BE2C (cell line): ENCODE measurements at regions not wholly inside any gene's neighbourhood (a gene's known extent, or its start where the extent isn't known, plus 50 kb on each side); places are given as distances from the start of the nearest gene placed in this dataset.
"Not testable (repeated sequence)": the region's sequence is repeated elsewhere in the genome, so short reads cannot be mapped to it uniquely, and the experiment has no call there.

Experiments used
- DNase-seq: peaks from one replicate; pipeline ENCODE4 v3.0.0-alpha.2; 2020
- H3K27me3 ChIP-seq: fragments of 250-450 bp; sonication (Bioruptor Pico); 2 replicates; pipeline ENCODE4 v1.5.1; 2020; ENCODE audit warnings: mild to moderate bottlenecking
- H3K36me3 ChIP-seq: fragments of 250-450 bp; sonication (Bioruptor Pico); 2 replicates; pipeline ENCODE4 v1.5.1; 2020; ENCODE audit warnings: mild to moderate bottlenecking
- H3K4me1 ChIP-seq: fragments of 250-450 bp; sonication (Bioruptor Pico); 2 replicates; pipeline ENCODE4 v1.5.1; 2020
- H3K4me3 ChIP-seq: 2 replicates; pipeline ENCODE4 v1.5.1; 2011; ENCODE audit warnings: low read depth, low read length
- H3K9me3 ChIP-seq: fragments of 250-450 bp; sonication (Bioruptor Pico); 2 replicates; pipeline ENCODE4 v1.5.1; 2020
- TF ChIP-seq, protein P1 (sequence below): IDR thresholded peaks from 2 replicates; pipeline ENCODE4 v1.5.1; 2012; ENCODE audit warnings: mild to moderate bottlenecking, low read depth, low read length

DNA sequence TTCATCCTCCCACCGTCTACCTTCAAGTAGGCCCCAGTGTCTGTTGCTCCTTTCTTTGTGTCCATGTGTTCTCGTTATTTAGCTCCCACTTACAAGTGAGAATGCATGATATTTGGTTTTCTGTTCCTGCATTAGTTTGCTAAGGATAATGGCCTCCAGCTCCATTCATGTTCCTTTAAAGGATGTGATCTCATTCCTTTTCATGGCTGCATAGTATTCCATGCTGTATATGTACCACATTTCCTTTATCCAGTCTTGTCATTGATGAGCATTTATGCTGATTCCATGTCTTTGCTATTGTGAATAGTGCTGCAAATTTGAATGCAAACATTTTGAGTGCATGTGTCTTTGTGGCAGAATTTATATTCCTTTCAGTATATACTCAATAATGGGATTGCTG lies 259.6 kb upstream of the PELI2 start:
- Histone ChIP-seq H3K27me3 (no peaks in the 10 kb centered on the region), H3K4me1 (no peaks in the 10 kb centered on the region), H3K4me3 (no peak overlapping the region), H3K9me3 (no peaks in the 10 kb centered on the region), H3K36me3 (no peaks in the 10 kb centered on the region)
- TF ChIP-seq, protein P1, sequence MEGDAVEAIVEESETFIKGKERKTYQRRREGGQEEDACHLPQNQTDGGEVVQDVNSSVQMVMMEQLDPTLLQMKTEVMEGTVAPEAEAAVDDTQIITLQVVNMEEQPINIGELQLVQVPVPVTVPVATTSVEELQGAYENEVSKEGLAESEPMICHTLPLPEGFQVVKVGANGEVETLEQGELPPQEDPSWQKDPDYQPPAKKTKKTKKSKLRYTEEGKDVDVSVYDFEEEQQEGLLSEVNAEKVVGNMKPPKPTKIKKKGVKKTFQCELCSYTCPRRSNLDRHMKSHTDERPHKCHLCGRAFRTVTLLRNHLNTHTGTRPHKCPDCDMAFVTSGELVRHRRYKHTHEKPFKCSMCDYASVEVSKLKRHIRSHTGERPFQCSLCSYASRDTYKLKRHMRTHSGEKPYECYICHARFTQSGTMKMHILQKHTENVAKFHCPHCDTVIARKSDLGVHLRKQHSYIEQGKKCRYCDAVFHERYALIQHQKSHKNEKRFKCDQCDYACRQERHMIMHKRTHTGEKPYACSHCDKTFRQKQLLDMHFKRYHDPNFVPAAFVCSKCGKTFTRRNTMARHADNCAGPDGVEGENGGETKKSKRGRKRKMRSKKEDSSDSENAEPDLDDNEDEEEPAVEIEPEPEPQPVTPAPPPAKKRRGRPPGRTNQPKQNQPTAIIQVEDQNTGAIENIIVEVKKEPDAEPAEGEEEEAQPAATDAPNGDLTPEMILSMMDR: no peak
- DNase-seq: no peak

DNA sequence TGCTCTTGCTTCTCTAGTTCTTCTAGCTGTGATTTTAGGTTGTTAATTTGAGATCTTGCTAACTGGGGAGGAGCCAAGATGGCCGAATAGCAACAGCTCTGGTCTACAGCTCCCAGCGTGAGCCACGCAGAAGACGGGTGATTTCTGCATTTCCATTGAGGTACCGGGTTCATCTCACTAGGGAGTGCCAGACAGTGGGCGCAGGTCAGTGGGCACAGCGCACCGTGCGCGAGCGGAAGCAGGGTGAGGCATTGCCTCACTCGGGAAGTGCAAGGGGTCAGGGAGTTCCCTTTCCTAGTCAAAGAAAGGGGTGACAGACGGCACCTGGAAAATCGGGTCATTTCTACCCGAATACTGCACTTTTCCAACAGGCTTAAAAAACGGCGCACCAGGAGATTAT lies 256.6 kb upstream of the PELI2 start:
- H3K4me1 ChIP-seq, H3K9me3 ChIP-seq, DNase-seq, H3K27me3 ChIP-seq, H3K36me3 ChIP-seq, H3K4me3 ChIP-seq: not testable (repeated sequence)

DNA sequence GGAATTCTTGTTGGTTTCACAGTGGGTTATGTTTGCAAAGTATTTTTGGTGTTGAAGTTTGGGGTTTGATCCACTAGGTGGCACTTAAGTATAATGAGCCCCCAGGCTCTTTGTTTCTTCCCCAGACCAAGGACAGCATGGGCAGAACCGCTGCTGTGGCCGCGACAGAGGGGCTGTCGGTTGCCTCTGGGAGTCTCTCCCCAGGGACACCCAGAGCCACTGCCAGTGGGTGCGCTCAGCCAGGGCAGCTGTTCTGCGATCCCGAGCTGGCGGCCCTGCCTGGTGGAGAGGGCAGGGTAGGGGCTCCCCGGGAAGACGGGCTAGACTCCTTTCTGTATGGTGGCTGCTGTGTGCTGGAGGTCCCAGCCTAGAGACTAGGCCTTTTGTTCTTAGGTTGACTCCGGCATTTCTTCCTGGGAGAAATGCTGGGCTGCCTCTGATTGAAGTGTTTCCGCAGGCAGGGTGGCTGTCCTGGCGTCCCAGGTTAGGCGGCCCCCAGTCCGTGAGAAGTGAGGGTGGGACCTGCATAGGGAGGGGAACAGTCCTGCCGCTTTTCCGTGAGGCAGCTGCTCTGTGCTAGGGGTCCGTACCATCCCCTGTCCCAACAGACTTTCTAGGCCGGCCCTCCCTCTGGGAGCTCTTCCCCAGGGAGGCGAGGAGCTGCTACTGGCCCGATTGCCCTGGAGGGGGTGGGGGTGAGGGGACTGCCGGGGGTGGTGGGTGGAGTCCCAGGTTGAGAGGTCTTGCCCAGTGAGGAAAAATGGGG lies 253.1 kb upstream of the PELI2 start:
- no peaks in the 10 kb centered on the region for H3K36me3 ChIP-seq
- H3K4me1 ChIP-seq: no peaks in the 10 kb centered on the region
- peak; percentile 42 for DNase-seq
- no peaks in the 10 kb centered on the region for H3K27me3 ChIP-seq
- no peak overlapping the region for H3K4me3 ChIP-seq
- TF ChIP-seq, protein P1: peak; percentile 57
- no peaks in the 10 kb centered on the region for H3K9me3 ChIP-seq

DNA sequence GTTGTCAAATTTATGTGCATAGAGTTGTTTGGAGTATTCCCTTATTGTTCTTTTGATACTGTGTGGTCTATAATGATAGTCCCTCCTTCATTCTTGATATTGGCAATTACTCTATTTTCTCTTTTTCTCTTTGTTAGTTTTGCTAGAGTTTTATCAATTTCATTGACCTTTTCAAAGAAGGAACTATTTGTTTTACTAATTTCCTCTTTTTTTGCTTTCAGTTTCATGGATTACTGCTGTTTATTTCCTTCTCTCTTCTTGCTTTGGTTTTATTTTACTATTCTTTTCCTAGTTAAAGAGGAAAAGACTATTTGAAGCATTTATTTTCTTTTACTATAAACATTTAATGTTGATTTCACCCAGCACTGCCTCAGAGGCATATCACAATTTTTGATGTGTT lies 250.9 kb upstream of the PELI2 start:
- H3K4me3 ChIP-seq: no peak overlapping the region
- no peaks in the 10 kb centered on the region for H3K9me3 ChIP-seq
- H3K36me3 ChIP-seq: no peaks in the 10 kb centered on the region
- no peak for DNase-seq
- no peaks in the 10 kb centered on the region for H3K27me3 ChIP-seq
- TF ChIP-seq, protein P1: no peak
- no peaks in the 10 kb centered on the region for H3K4me1 ChIP-seq

DNA sequence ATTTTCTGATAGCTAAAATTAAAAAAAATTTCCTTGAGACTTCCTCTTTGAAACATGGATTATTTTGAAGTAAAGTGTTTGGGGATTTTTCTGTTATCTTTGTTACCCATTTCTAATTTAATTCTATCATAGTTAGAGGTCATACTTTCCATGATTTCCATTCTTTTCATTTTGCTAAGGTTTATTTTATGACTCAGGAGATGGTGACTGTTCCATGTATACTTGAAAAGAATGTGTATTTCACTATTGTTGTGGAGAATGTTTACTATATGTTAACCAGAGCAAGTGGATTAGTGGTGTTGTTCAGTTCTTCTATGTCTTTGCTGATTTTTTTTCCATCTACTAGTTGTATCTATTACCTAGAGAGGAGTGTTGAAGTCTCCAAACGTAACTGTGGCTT lies 250.5 kb upstream of the PELI2 start:
- no peak overlapping the region for H3K4me3 ChIP-seq
- TF ChIP-seq, protein P1: no peak
- H3K4me1 ChIP-seq: no peaks in the 10 kb centered on the region
- no peaks in the 10 kb centered on the region for H3K9me3 ChIP-seq
- DNase-seq: no peak
- H3K27me3 ChIP-seq: no peaks in the 10 kb centered on the region
- H3K36me3 ChIP-seq: no peaks in the 10 kb centered on the region

DNA sequence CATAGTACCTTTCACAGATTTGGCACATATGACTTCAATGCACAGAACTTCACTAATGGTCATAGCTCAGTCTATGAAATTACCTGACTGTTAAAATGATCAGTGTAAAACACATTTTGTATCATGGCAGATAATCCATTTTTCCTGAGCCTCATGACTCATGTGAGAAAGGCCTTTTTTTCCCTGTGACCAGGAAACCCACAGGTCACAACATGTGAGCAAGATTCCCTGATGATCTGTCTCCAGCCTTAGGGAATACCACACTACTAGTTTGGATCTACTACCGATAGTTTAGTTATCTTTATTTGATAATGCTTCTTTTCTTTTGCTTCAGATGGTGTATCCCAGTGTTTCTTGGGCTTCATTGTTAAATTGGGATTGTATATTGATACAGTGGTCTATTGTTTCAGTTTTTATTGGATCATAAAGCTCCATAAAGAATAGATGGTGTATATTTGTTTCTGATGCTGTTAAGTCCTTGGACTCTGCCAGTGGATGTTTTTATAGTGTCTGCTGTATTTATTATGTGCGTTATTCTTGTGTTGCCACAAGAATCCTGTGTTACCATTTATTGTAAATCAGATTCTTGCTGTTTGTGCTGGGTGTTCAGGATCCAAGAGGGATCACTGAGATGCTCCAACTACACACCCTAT lies 248.7 kb upstream of the PELI2 start:
- Histone ChIP-seq H3K36me3 (no peaks in the 10 kb centered on the region), H3K27me3 (no peaks in the 10 kb centered on the region), H3K4me3 (no peak overlapping the region), H3K4me1 (no peaks in the 10 kb centered on the region), H3K9me3 (no peaks in the 10 kb centered on the region)
- TF ChIP-seq, protein P1: no peak
- DNase-seq: no peak
